Activated T-cell treated with anti-CD3 and anti-CD28 coated beads, Interleukin-2, amount 50 U/mL, for 24 hours (primary cell): ENCODE measurements at regions not wholly inside any gene's neighbourhood (a gene's known extent, or its start where the extent isn't known, plus 50 kb on each side); places are given as distances from the start of the nearest gene placed in this dataset.

Experiments
- DNase-seq: peaks from one replicate; pipeline ENCODE4 v3.0.0-alpha.2; 2020
- H3K27ac Mint-ChIP-seq: 2 replicates; pipeline ENCODE4 v1.8.0; 2020; ENCODE audit warnings: mild to moderate bottlenecking, mixed read lengths
- H3K27me3 Mint-ChIP-seq: 2 replicates; pipeline ENCODE4 v1.8.0; 2020; ENCODE audit warnings: mixed read lengths
- H3K36me3 Mint-ChIP-seq: 2 replicates; pipeline ENCODE4 v1.8.0; 2020; ENCODE audit warnings: low read depth, mixed read lengths
- H3K4me1 Mint-ChIP-seq: 2 replicates; pipeline ENCODE4 v1.8.0; 2020; ENCODE audit warnings: low read depth, mixed read lengths
- H3K4me3 Mint-ChIP-seq: 2 replicates; pipeline ENCODE4 v1.8.0; 2020; ENCODE audit warnings: mild to moderate bottlenecking, moderate library complexity, mixed read lengths
- H3K9me3 Mint-ChIP-seq: 2 replicates; pipeline ENCODE4 v1.8.0; 2020; ENCODE audit warnings: mixed read lengths

- no peaks in the 10 kb centered on the region for H3K36me3 Mint-ChIP-seq
- H3K4me3 Mint-ChIP-seq, result no peak overlapping the region
- no peaks in the 10 kb centered on the region for H3K27me3 Mint-ChIP-seq
- H3K27ac Mint-ChIP-seq, result no peak overlapping the region
- no peaks in the 10 kb centered on the region for H3K9me3 Mint-ChIP-seq
- H3K4me1 Mint-ChIP-seq, result peaks cover 24% of the 10 kb centered on the region
- no peak for DNase-seq
Measured at GRCh38 chr6:37114612-37115011, 55.3 kb upstream of the PIM1 start.

DNA sequence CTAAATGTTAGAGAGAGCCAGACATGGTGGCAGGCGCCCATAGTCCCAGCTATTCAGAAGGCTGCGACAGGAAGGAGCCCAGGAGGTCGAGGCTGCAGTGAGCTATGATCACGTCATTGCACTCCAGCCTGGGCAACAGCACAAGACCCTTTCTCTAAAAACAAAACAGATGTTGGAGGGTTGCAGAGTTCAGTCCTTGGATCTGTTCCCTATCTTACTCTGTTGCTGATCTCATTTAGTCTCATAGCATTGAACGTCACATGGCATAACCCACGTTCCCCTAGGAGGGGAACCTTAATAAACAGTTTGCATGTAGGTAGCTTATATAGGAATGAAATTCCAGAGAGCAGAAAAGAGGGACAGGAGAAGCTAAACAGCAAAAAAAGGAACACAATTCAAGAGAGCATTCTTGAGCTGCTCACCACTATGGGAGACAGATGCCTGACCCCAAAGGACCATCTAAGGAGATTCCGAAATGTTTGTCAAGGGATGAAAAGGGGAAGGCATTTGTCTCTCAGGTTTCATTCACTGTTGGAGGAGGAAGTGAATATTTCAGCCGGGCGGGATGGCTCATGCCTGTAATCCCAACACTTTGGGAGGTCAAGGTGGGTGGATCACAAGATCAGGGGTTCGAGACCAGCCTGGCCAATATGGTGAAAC lies 54.6 kb upstream of the PIM1 start:
- Mint-ChIP-seq H3K4me3 (no peak overlapping the region), H3K36me3 (no peaks in the 10 kb centered on the region), H3K9me3 (no peaks in the 10 kb centered on the region), H3K27ac (no peak overlapping the region), H3K4me1 (peaks cover 18% of the 10 kb centered on the region), H3K27me3 (no peaks in the 10 kb centered on the region)
- DNase-seq, result no peak

DNA sequence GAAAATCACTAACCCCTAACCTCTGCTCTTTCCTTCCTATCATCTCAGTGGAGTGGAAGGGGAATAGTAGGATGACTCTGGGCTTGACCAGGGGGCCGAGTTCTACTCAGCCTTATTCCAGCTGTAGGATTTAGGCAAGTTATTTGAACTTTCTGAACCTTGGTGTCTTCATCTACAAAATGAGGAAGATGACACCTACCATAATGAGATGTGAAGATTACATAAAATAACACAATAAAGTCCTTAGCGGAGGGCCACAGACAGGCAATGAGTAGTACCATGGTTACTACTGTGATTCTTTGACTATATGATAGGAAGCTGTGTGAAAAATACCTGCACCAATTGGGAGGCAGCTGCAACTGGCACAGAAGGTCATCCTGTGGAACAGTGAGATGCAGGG lies 53.6 kb upstream of the PIM1 start:
- no peaks in the 10 kb centered on the region for H3K27me3 Mint-ChIP-seq
- no peak overlapping the region for H3K27ac Mint-ChIP-seq
- DNase-seq, result no peak
- H3K4me3 Mint-ChIP-seq, result no peak overlapping the region
- peaks cover 8% of the 10 kb centered on the region for H3K4me1 Mint-ChIP-seq
- H3K9me3 Mint-ChIP-seq, result no peaks in the 10 kb centered on the region
- no peaks in the 10 kb centered on the region for H3K36me3 Mint-ChIP-seq

- Mint-ChIP-seq H3K4me3 (no peak overlapping the region), H3K36me3 (no peaks in the 10 kb centered on the region), H3K27me3 (no peaks in the 10 kb centered on the region), H3K9me3 (no peaks in the 10 kb centered on the region), H3K4me1 (peaks cover 4% of the 10 kb centered on the region), H3K27ac (no peak overlapping the region)
- no peak for DNase-seq
Measured at GRCh38 chr6:37119387-37119886, 50.5 kb upstream of the PIM1 start.
